H7 (cell line): ENCODE measurements at regions not wholly inside any gene's neighbourhood (a gene's known extent, or its start where the extent isn't known, plus 50 kb on each side); places are given as distances from the start of the nearest gene placed in this dataset.
"Not testable (repeated sequence)": the region's sequence is repeated elsewhere in the genome, so short reads cannot be mapped to it uniquely, and the experiment has no call there.

Source experiments
- DNase-seq: peaks from one replicate; pipeline ENCODE4 v3.0.0; 2012
- H3K27me3 ChIP-seq: 2 replicates; pipeline ENCODE4 v1.6.0; 2011; ENCODE audit warnings: mild to moderate bottlenecking, low read length; ENCODE audit not compliant: control insufficient read depth, insufficient read depth
- H3K36me3 ChIP-seq: replicated peaks from 2 replicates; pipeline ENCODE4 v1.5.1; 2011; ENCODE audit warnings: low read length; ENCODE audit not compliant: control insufficient read depth, insufficient read depth
- H3K4me3 ChIP-seq: 2 replicates; pipeline ENCODE4 v1.5.1; 2011; ENCODE audit warnings: low read depth, mild to moderate bottlenecking, control low read depth, low read length, moderate library complexity; ENCODE audit not compliant: insufficient read depth

- H3K36me3 ChIP-seq, DNase-seq, H3K27me3 ChIP-seq, H3K4me3 ChIP-seq: not testable (repeated sequence)
Observed at GRCh38 chr20:51943326-51943725, 141.0 kb upstream of the SALL4 start.

- no peaks in the 10 kb centered on the region for H3K36me3 ChIP-seq
- DNase-seq = no peak
- no peak overlapping the region for H3K4me3 ChIP-seq
- H3K27me3 ChIP-seq = no peaks in the 10 kb centered on the region
Observed at GRCh38 chr20:51941503-51941902, 139.2 kb upstream of the SALL4 start.

- Histone ChIP-seq H3K27me3 (no peaks in the 10 kb centered on the region), H3K36me3 (no peaks in the 10 kb centered on the region), H3K4me3 (no peak overlapping the region)
- DNase-seq = no peak
Observed at GRCh38 chr20:51939259-51939585, 136.9 kb upstream of the SALL4 start.

- Histone ChIP-seq H3K4me3 (no peak overlapping the region), H3K27me3 (no peaks in the 10 kb centered on the region), H3K36me3 (no peaks in the 10 kb centered on the region)
- DNase-seq = no peak
Observed at GRCh38 chr20:51938559-51939258, 136.4 kb upstream of the SALL4 start.

- Histone ChIP-seq H3K27me3 (no peaks in the 10 kb centered on the region), H3K36me3 (no peaks in the 10 kb centered on the region), H3K4me3 (no peak overlapping the region)
- no peak for DNase-seq
Observed at GRCh38 chr20:51937779-51938178, 135.5 kb upstream of the SALL4 start.

GRCh38 chr20:51936377-51936776 lies 134.1 kb upstream of the SALL4 start:
- Histone ChIP-seq H3K4me3 (no peak overlapping the region), H3K27me3 (no peaks in the 10 kb centered on the region), H3K36me3 (no peaks in the 10 kb centered on the region)
- no peak for DNase-seq

GRCh38 chr20:51935003-51935358 lies 132.7 kb upstream of the SALL4 start:
- no peaks in the 10 kb centered on the region for H3K27me3 ChIP-seq
- no peaks in the 10 kb centered on the region for H3K36me3 ChIP-seq
- no peak overlapping the region for H3K4me3 ChIP-seq
- no peak for DNase-seq

GRCh38 chr20:51934301-51935002 lies 132.1 kb upstream of the SALL4 start:
- no peak for DNase-seq
- Histone ChIP-seq H3K4me3 (no peak overlapping the region), H3K27me3 (no peaks in the 10 kb centered on the region), H3K36me3 (no peaks in the 10 kb centered on the region)

- no peak for DNase-seq
- Histone ChIP-seq H3K27me3 (no peaks in the 10 kb centered on the region), H3K4me3 (no peak overlapping the region), H3K36me3 (no peaks in the 10 kb centered on the region)
Observed at GRCh38 chr20:51931371-51931781, 129.1 kb upstream of the SALL4 start.

GRCh38 chr20:51930775-51931174 lies 128.5 kb upstream of the SALL4 start:
- H3K27me3 ChIP-seq = no peaks in the 10 kb centered on the region
- no peak for DNase-seq
- no peak overlapping the region for H3K4me3 ChIP-seq
- no peaks in the 10 kb centered on the region for H3K36me3 ChIP-seq

GRCh38 chr20:51928931-51929330 lies 126.6 kb upstream of the SALL4 start:
- no peak overlapping the region for H3K4me3 ChIP-seq

GRCh38 chr20:51927970-51928369 lies 125.6 kb upstream of the SALL4 start:
- DNase-seq, H3K27me3 ChIP-seq, H3K4me3 ChIP-seq, H3K36me3 ChIP-seq: not testable (repeated sequence)

More at GRCh38 chr20:51928931-51929330, 126.6 kb upstream of the SALL4 start:
- DNase-seq = no peak
- Histone ChIP-seq H3K36me3 (no peaks in the 10 kb centered on the region), H3K27me3 (no peaks in the 10 kb centered on the region)

GRCh38 chr20:51926670-51927305 lies 124.5 kb upstream of the SALL4 start:
- Histone ChIP-seq H3K27me3 (no peaks in the 10 kb centered on the region), H3K4me3 (no peak overlapping the region), H3K36me3 (no peaks in the 10 kb centered on the region)
- no peak for DNase-seq

GRCh38 chr20:51924509-51924908 lies 122.2 kb upstream of the SALL4 start:
- no peak overlapping the region for H3K4me3 ChIP-seq
- no peak for DNase-seq
- H3K36me3 ChIP-seq = no peaks in the 10 kb centered on the region
- no peaks in the 10 kb centered on the region for H3K27me3 ChIP-seq

- Histone ChIP-seq H3K4me3 (no peak overlapping the region), H3K36me3 (no peaks in the 10 kb centered on the region), H3K27me3 (no peaks in the 10 kb centered on the region)
- DNase-seq = no peak
Observed at GRCh38 chr20:51923633-51924032, 121.3 kb upstream of the SALL4 start.
